HG02642 (cell line): ENCODE measurements at regions not wholly inside any gene's neighbourhood (a gene's known extent, or its start where the extent isn't known, plus 50 kb on each side); places are given as distances from the start of the nearest gene placed in this dataset.

Experiments used
- ATAC-seq: cut with Tn5 transposase; IDR thresholded peaks from one replicate; pipeline ENCODE4 v1.9.1; 2021; ENCODE audit warnings: mild to moderate bottlenecking; ENCODE audit not compliant: unreplicated experiment, poor library complexity

GRCh38 chr14:97931273-97931672, 1134.1 kb downstream of the VRK1 start:
- no peak for ATAC-seq

GRCh38 chr14:97942921-97943320, 1145.7 kb downstream of the VRK1 start:
- ATAC-seq, result no peak

GRCh38 chr14:97943619-97944018, 1146.4 kb downstream of the VRK1 start:
- no peak for ATAC-seq

GRCh38 chr14:97944380-97944779, 1147.2 kb downstream of the VRK1 start:
- no peak for ATAC-seq

GRCh38 chr14:97945631-97946030, 1148.4 kb downstream of the VRK1 start:
- no peak for ATAC-seq

GRCh38 chr14:97946240-97946639, 1149.1 kb downstream of the VRK1 start:
- no peak for ATAC-seq

GRCh38 chr14:97946641-97947040, 1149.5 kb downstream of the VRK1 start:
- ATAC-seq, result no peak

GRCh38 chr14:97948841-97949240, 1151.7 kb downstream of the VRK1 start:
- no peak for ATAC-seq

GRCh38 chr14:97956581-97957340, 1159.6 kb downstream of the VRK1 start:
- ATAC-seq, result no peak

- ATAC-seq, result no peak
Measured at GRCh38 chr14:97959251-97959650, 1162.1 kb downstream of the VRK1 start.

GRCh38 chr14:97960436-97960835, 1163.3 kb downstream of the VRK1 start:
- ATAC-seq, result no peak

GRCh38 chr14:97970222-97970621, 1173.0 kb downstream of the VRK1 start:
- no peak for ATAC-seq

- ATAC-seq, result no peak
Measured at GRCh38 chr14:97975216-97975615, 1178.0 kb downstream of the VRK1 start.

GRCh38 chr14:97975962-97976361, 1178.8 kb downstream of the VRK1 start:
- no peak for ATAC-seq

GRCh38 chr14:97976861-97977260, 1179.7 kb downstream of the VRK1 start:
- no peak for ATAC-seq

- no peak for ATAC-seq
Measured at GRCh38 chr14:97977651-97978261, 1180.6 kb downstream of the VRK1 start.

GRCh38 chr14:97978341-97978740, 1181.2 kb downstream of the VRK1 start:
- no peak for ATAC-seq

- no peak for ATAC-seq
Measured at GRCh38 chr14:97993508-97994019, 1196.4 kb downstream of the VRK1 start.

- no peak for ATAC-seq
Measured at GRCh38 chr14:97994020-97994531, 1196.9 kb downstream of the VRK1 start.

- no peak for ATAC-seq
Measured at GRCh38 chr14:97995038-97995437, 1197.9 kb downstream of the VRK1 start.

GRCh38 chr14:97995531-97995930, 1198.3 kb downstream of the VRK1 start:
- ATAC-seq, result no peak

- no peak for ATAC-seq
Measured at GRCh38 chr14:98006008-98006407, 1208.8 kb downstream of the VRK1 start.
